ENCODE measurements at regions not wholly inside any gene's neighbourhood (a gene's known extent, or its start where the extent isn't known, plus 50 kb on each side); places are given as distances from the start of the nearest gene placed in this dataset.
"Not testable (repeated sequence)": the region's sequence is repeated elsewhere in the genome, so short reads cannot be mapped to it uniquely, and the experiment has no call there.

GRCh38 chr7:65222655-65223054 is 151.0 kb upstream of the ZNF92 start:
- Histone ChIP-seq H3K36me3 (ENCODE audit: control insufficient read depth in 3 of 3, insufficient read depth in 2 of 3, low read depth in 1 of 3, low read length in 3 of 3) (no peaks in the 10 kb centered on the region), H3K4me1 (ENCODE audit: control insufficient read depth in 3 of 3, insufficient read depth in 2 of 3, low read depth in 1 of 3, low read length in 2 of 3) (no peaks in the 10 kb centered on the region), H3K27ac (ENCODE audit: low read depth in 1 of 3, low read length in 2 of 3) (no peak overlapping the region), H3K9me3 (ENCODE audit: control insufficient read depth in 2 of 2, insufficient read depth in 1 of 2, low read depth in 1 of 2, low read length in 1 of 2) (no peaks in the 10 kb centered on the region), H3K27me3 (ENCODE audit: control insufficient read depth in 3 of 3, insufficient read depth in 3 of 3, low read length in 3 of 3) (no peaks in the 10 kb centered on the region), H3K4me3 (ENCODE audit: low read depth in 1 of 3, low read length in 3 of 3) (no peak overlapping the region)
- DNase-seq (no peak), FAIRE-seq (no peak)
- WGBS, 3 donors: 81 to 89% (median 81%) methylated on average over 4 of the region's 4 CpGs

- WGBS, 3 donors: 87 to 91% (median 90%) methylated on average over 3 of the region's 3 CpGs
- no peak overlapping the region for H3K27ac ChIP-seq (ENCODE audit: low read depth in 1 of 3, low read length in 2 of 3)
- no peaks in the 10 kb centered on the region for H3K4me1 ChIP-seq (ENCODE audit: control insufficient read depth in 3 of 3, insufficient read depth in 2 of 3, low read depth in 1 of 3, low read length in 2 of 3)
- FAIRE-seq (no peak), DNase-seq (no peak)
- H3K36me3 ChIP-seq (ENCODE audit: control insufficient read depth in 3 of 3, insufficient read depth in 2 of 3, low read depth in 1 of 3, low read length in 3 of 3): no peaks in the 10 kb centered on the region
- no peaks in the 10 kb centered on the region for H3K27me3 ChIP-seq (ENCODE audit: control insufficient read depth in 3 of 3, insufficient read depth in 3 of 3, low read length in 3 of 3)
- no peaks in the 10 kb centered on the region for H3K9me3 ChIP-seq (ENCODE audit: control insufficient read depth in 2 of 2, insufficient read depth in 1 of 2, low read depth in 1 of 2, low read length in 1 of 2)
- no peak overlapping the region for H3K4me3 ChIP-seq (ENCODE audit: low read depth in 1 of 3, low read length in 3 of 3)
These were observed 152.0 kb upstream of the ZNF92 start for GRCh38 chr7:65221683-65222082.

GRCh38 chr7:65219623-65220022 is 154.0 kb upstream of the ZNF92 start:
- DNase-seq (no peak), FAIRE-seq (no peak)
- no peak overlapping the region for H3K27ac ChIP-seq (ENCODE audit: low read depth in 1 of 3, low read length in 2 of 3)
- no peaks in the 10 kb centered on the region for H3K36me3 ChIP-seq (ENCODE audit: control insufficient read depth in 3 of 3, insufficient read depth in 2 of 3, low read depth in 1 of 3, low read length in 3 of 3)
- no peaks in the 10 kb centered on the region for H3K27me3 ChIP-seq (ENCODE audit: control insufficient read depth in 3 of 3, insufficient read depth in 3 of 3, low read length in 3 of 3)
- H3K9me3 ChIP-seq (ENCODE audit: control insufficient read depth in 2 of 2, insufficient read depth in 1 of 2, low read depth in 1 of 2, low read length in 1 of 2): no peaks in the 10 kb centered on the region
- H3K4me3 ChIP-seq (ENCODE audit: low read depth in 1 of 3, low read length in 3 of 3): no peak overlapping the region
- H3K4me1 ChIP-seq (ENCODE audit: control insufficient read depth in 3 of 3, insufficient read depth in 2 of 3, low read depth in 1 of 3, low read length in 2 of 3): no peaks in the 10 kb centered on the region

GRCh38 chr7:65216469-65216868 is 157.2 kb upstream of the ZNF92 start:
- Histone ChIP-seq H3K9me3 (ENCODE audit: control insufficient read depth in 2 of 2, insufficient read depth in 1 of 2, low read depth in 1 of 2, low read length in 1 of 2) (no peaks in the 10 kb centered on the region), H3K27ac (ENCODE audit: low read depth in 1 of 3, low read length in 2 of 3) (no peak overlapping the region), H3K36me3 (ENCODE audit: control insufficient read depth in 3 of 3, insufficient read depth in 2 of 3, low read depth in 1 of 3, low read length in 3 of 3) (no peaks in the 10 kb centered on the region), H3K4me1 (ENCODE audit: control insufficient read depth in 3 of 3, insufficient read depth in 2 of 3, low read depth in 1 of 3, low read length in 2 of 3) (no peaks in the 10 kb centered on the region), H3K27me3 (ENCODE audit: control insufficient read depth in 3 of 3, insufficient read depth in 3 of 3, low read length in 3 of 3) (no peaks in the 10 kb centered on the region), H3K4me3 (ENCODE audit: low read depth in 1 of 3, low read length in 3 of 3) (no peak overlapping the region)
- FAIRE-seq: no peak
- DNase-seq: peak; percentile 67 to 80
- WGBS, 3 donors: 2 to 9% (median 4%) methylated on average over 8 of the region's 8 CpGs

GRCh38 chr7:65213260-65213659 is 160.4 kb upstream of the ZNF92 start:
- FAIRE-seq; H3K4me3 ChIP-seq (ENCODE audit: low read depth in 1 of 3, low read length in 3 of 3); DNase-seq; H3K27ac ChIP-seq (ENCODE audit: low read depth in 1 of 3, low read length in 2 of 3); H3K9me3 ChIP-seq (ENCODE audit: control insufficient read depth in 2 of 2, insufficient read depth in 1 of 2, low read depth in 1 of 2, low read length in 1 of 2); H3K27me3 ChIP-seq (ENCODE audit: control insufficient read depth in 3 of 3, insufficient read depth in 3 of 3, low read length in 3 of 3); H3K36me3 ChIP-seq (ENCODE audit: control insufficient read depth in 3 of 3, insufficient read depth in 2 of 3, low read depth in 1 of 3, low read length in 3 of 3); H3K4me1 ChIP-seq (ENCODE audit: control insufficient read depth in 3 of 3, insufficient read depth in 2 of 3, low read depth in 1 of 3, low read length in 2 of 3): not testable (repeated sequence)
- WGBS, 3 donors: 11 to 33% (median 30%) methylated on average over 1 of the region's 1 CpG

GRCh38 chr7:65199221-65199620 is 174.4 kb upstream of the ZNF92 start:
- H3K4me3 ChIP-seq (ENCODE audit: low read depth in 1 of 3, low read length in 3 of 3); H3K36me3 ChIP-seq (ENCODE audit: control insufficient read depth in 3 of 3, insufficient read depth in 2 of 3, low read depth in 1 of 3, low read length in 3 of 3); H3K27me3 ChIP-seq (ENCODE audit: control insufficient read depth in 3 of 3, insufficient read depth in 3 of 3, low read length in 3 of 3); FAIRE-seq; DNase-seq; H3K9me3 ChIP-seq (ENCODE audit: control insufficient read depth in 2 of 2, insufficient read depth in 1 of 2, low read depth in 1 of 2, low read length in 1 of 2); H3K4me1 ChIP-seq (ENCODE audit: control insufficient read depth in 3 of 3, insufficient read depth in 2 of 3, low read depth in 1 of 3, low read length in 2 of 3); H3K27ac ChIP-seq (ENCODE audit: low read depth in 1 of 3, low read length in 2 of 3): not testable (repeated sequence)
- WGBS, 3 donors: no CpG with 5 or more reads among the region's 1 CpG

GRCh38 chr7:65193334-65194058 is 180.2 kb upstream of the ZNF92 start:
- FAIRE-seq; H3K27ac ChIP-seq (ENCODE audit: low read depth in 1 of 3, low read length in 2 of 3); H3K9me3 ChIP-seq (ENCODE audit: control insufficient read depth in 2 of 2, insufficient read depth in 1 of 2, low read depth in 1 of 2, low read length in 1 of 2); H3K4me1 ChIP-seq (ENCODE audit: control insufficient read depth in 3 of 3, insufficient read depth in 2 of 3, low read depth in 1 of 3, low read length in 2 of 3); H3K36me3 ChIP-seq (ENCODE audit: control insufficient read depth in 3 of 3, insufficient read depth in 2 of 3, low read depth in 1 of 3, low read length in 3 of 3); H3K4me3 ChIP-seq (ENCODE audit: low read depth in 1 of 3, low read length in 3 of 3); H3K27me3 ChIP-seq (ENCODE audit: control insufficient read depth in 3 of 3, insufficient read depth in 3 of 3, low read length in 3 of 3); DNase-seq: not testable (repeated sequence)
- 50 to 74% (median 67%) methylated on average over 2 to 4 of the region's 8 CpGs for WGBS, 3 donors

GRCh38 chr7:65177041-65177440 is 170.6 kb upstream of the ERV3-1 start:
- H3K9me3 ChIP-seq (ENCODE audit: control insufficient read depth in 2 of 2, insufficient read depth in 1 of 2, low read depth in 1 of 2, low read length in 1 of 2); H3K27ac ChIP-seq (ENCODE audit: low read depth in 1 of 3, low read length in 2 of 3); H3K4me3 ChIP-seq (ENCODE audit: low read depth in 1 of 3, low read length in 3 of 3); DNase-seq; H3K36me3 ChIP-seq (ENCODE audit: control insufficient read depth in 3 of 3, insufficient read depth in 2 of 3, low read depth in 1 of 3, low read length in 3 of 3); H3K27me3 ChIP-seq (ENCODE audit: control insufficient read depth in 3 of 3, insufficient read depth in 3 of 3, low read length in 3 of 3); H3K4me1 ChIP-seq (ENCODE audit: control insufficient read depth in 3 of 3, insufficient read depth in 2 of 3, low read depth in 1 of 3, low read length in 2 of 3); FAIRE-seq: not testable (repeated sequence)
- 52 to 76% (median 63%) methylated on average over 5 of the region's 5 CpGs for whole genome bisulfite sequencing, 3 donors

GRCh38 chr7:65150105-65150504 is 143.6 kb upstream of the ERV3-1 start:
- not testable (repeated sequence) for H3K4me3 ChIP-seq (ENCODE audit: low read depth in 1 of 3, low read length in 3 of 3); DNase-seq; H3K9me3 ChIP-seq (ENCODE audit: control insufficient read depth in 2 of 2, insufficient read depth in 1 of 2, low read depth in 1 of 2, low read length in 1 of 2); H3K27me3 ChIP-seq (ENCODE audit: control insufficient read depth in 3 of 3, insufficient read depth in 3 of 3, low read length in 3 of 3); FAIRE-seq; H3K4me1 ChIP-seq (ENCODE audit: control insufficient read depth in 3 of 3, insufficient read depth in 2 of 3, low read depth in 1 of 3, low read length in 2 of 3); H3K36me3 ChIP-seq (ENCODE audit: control insufficient read depth in 3 of 3, insufficient read depth in 2 of 3, low read depth in 1 of 3, low read length in 3 of 3); H3K27ac ChIP-seq (ENCODE audit: low read depth in 1 of 3, low read length in 2 of 3)
- WGBS, 3 donors: no CpG with 5 or more reads among the region's 3 CpGs

Measured in small intestine (tissue), 7 donors.